HL-60/S4 (cell line): ENCODE measurements at regions not wholly inside any gene's neighbourhood (a gene's known extent, or its start where the extent isn't known, plus 50 kb on each side); places are given as distances from the start of the nearest gene placed in this dataset.
"Not testable (repeated sequence)": the region's sequence is repeated elsewhere in the genome, so short reads cannot be mapped to it uniquely, and the experiment has no call there.

Source experiments
- in situ Hi-C: fragments of 300-500 bp; cut with MboI; formaldehyde crosslinking; loops from 2 replicates; pipeline ENCODE4 v1.14.3; 2022; ENCODE audit warnings: low sequenced_read_pairs

GRCh38 chr11:96447208-96448110, 57.6 kb downstream of the JRKL start:
- in situ Hi-C loops = loop anchor here (25.0 kb wide), 1 partner anchor 1310 kb away; no protein-coding TSS in a partner anchor

GRCh38 chr11:96448225-96448624, 58.4 kb downstream of the JRKL start:
- in situ Hi-C loops = loop anchor here (25.0 kb wide), 1 partner anchor 1311 kb away; no protein-coding TSS in a partner anchor

GRCh38 chr11:96456111-96456510, 66.3 kb downstream of the JRKL start:
- in situ Hi-C loops = no loop called here

GRCh38 chr11:96459751-96460150, 69.9 kb downstream of the JRKL start:
- in situ Hi-C loops = no loop called here

GRCh38 chr11:96461871-96462270, 72.1 kb downstream of the JRKL start:
- in situ Hi-C loops = no loop called here

- in situ Hi-C loops = no loop called here
These were observed 75.0 kb downstream of the JRKL start for GRCh38 chr11:96464700-96465307.

GRCh38 chr11:96465512-96465911, 75.7 kb downstream of the JRKL start:
- in situ Hi-C loops = no loop called here

GRCh38 chr11:96466607-96467006, 76.8 kb downstream of the JRKL start:
- in situ Hi-C loops = no loop called here

GRCh38 chr11:96469776-96470175, 80.0 kb downstream of the JRKL start:
- in situ Hi-C loops = no loop called here

GRCh38 chr11:96470521-96470920, 80.7 kb downstream of the JRKL start:
- in situ Hi-C loops = no loop called here

GRCh38 chr11:96472085-96472484, 82.3 kb downstream of the JRKL start:
- in situ Hi-C loops = no loop called here

GRCh38 chr11:96474263-96474662, 84.5 kb downstream of the JRKL start:
- in situ Hi-C loops = no loop called here

- in situ Hi-C loops = no loop called here
These were observed 91.4 kb downstream of the JRKL start for GRCh38 chr11:96481204-96481603.

GRCh38 chr11:96481771-96482170, 92.0 kb downstream of the JRKL start:
- in situ Hi-C loops = no loop called here

GRCh38 chr11:96482193-96482592, 92.4 kb downstream of the JRKL start:
- in situ Hi-C loops = no loop called here

- in situ Hi-C loops = no loop called here
These were observed 93.7 kb downstream of the JRKL start for GRCh38 chr11:96483374-96483955.

- in situ Hi-C loops = no loop called here
These were observed 94.5 kb downstream of the JRKL start for GRCh38 chr11:96484361-96484760.

GRCh38 chr11:96486890-96487611, 97.2 kb downstream of the JRKL start:
- in situ Hi-C loops = no loop called here

- in situ Hi-C loops = not testable (repeated sequence)
These were observed 99.1 kb downstream of the JRKL start for GRCh38 chr11:96488911-96489310.

- in situ Hi-C loops = no loop called here
These were observed 110.6 kb downstream of the JRKL start for GRCh38 chr11:96500440-96500839.

- in situ Hi-C loops = no loop called here
These were observed 116.2 kb downstream of the JRKL start for GRCh38 chr11:96506041-96506440.
